Body of pancreas (tissue), 4 donors: ENCODE measurements at regions not wholly inside any gene's neighbourhood (a gene's known extent, or its start where the extent isn't known, plus 50 kb on each side); places are given as distances from the start of the nearest gene placed in this dataset.
A peak's percentile ranks its signal among the peaks of the same experiment; 100 is the strongest.

Experiments used
- ATAC-seq: fragments of 150-250 bp; one replicate; pipeline ENCODE4 v1.9.1; 2016
- DNase-seq, 4 donors: peaks; one replicate each; pipeline ENCODE4 v3.0.0-alpha.2; 2019
- H3K27ac ChIP-seq, 4 donors: fragments of 200-600 bp; sonication (generic); 1 replicate in 3 of 4; 2 replicates in 1 of 4; pipeline versions ENCODE4 v1.5.1 to v1.6.1; 2016 to 2019; ENCODE audit warnings: mild to moderate bottlenecking in 1 of 4, mixed read lengths in 1 of 4, moderate library complexity in 1 of 4
- H3K27me3 ChIP-seq, 2 donors: fragments of 200-600 bp; sonication (generic); one replicate each; pipeline ENCODE4 v1.6.0; 2016; ENCODE audit warnings: mild to moderate bottlenecking in 1 of 2
- H3K36me3 ChIP-seq, 2 donors: fragments of 200-600 bp; sonication (generic); replicated peaks in 1 of 2; 2 replicates each; pipeline ENCODE4 v1.5.1; 2016; ENCODE audit warnings: low read depth in 2 of 2; ENCODE audit not compliant: insufficient read depth in 1 of 2
- H3K4me1 ChIP-seq: fragments of 200-600 bp; sonication (generic); one replicate; pipeline ENCODE4 v1.6.0; 2016
- H3K4me3 ChIP-seq, 2 donors: fragments of 200-600 bp; sonication (generic); 1 replicate in 1 of 2; 2 replicates in 1 of 2; pipeline ENCODE4 v1.5.1; 2016 to 2019
- H3K9me3 ChIP-seq, 3 donors: fragments of 200-600 bp; sonication (generic); 1 replicate in 2 of 3; 2 replicates in 1 of 3; pipeline ENCODE4 v1.5.1; 2016
- CTCF ChIP-seq, 7 experiments: fragments of 450-650 bp in 4 of 7; fragments of 200-600 bp in 3 of 7; sonication (generic) in 3 of 7; IDR thresholded peaks; one replicate each; pipeline ENCODE4 v1.5.1; 2016 to 2019; ENCODE audit warnings: antibody characterized with exemption in 7 of 7
- POLR2A ChIP-seq, 3 donors: fragments of 450-650 bp; IDR thresholded peaks; one replicate each; pipeline ENCODE4 v1.6.1; 2016; ENCODE audit warnings: antibody characterized with exemption in 3 of 3, mild to moderate bottlenecking in 2 of 3
- WGBS, 2 donors: methylation state at CpG; one replicate each; pipeline ENCODE4 v1.1.5; 2017; 5-methylcytosine and 5-hydroxymethylcytosine counted together
- intact Hi-C: fragments of 100-400 bp; cut with DNase I; formaldehyde crosslinking; loops from one replicate; pipeline ENCODE4 v1.15.1; 2023

DNA sequence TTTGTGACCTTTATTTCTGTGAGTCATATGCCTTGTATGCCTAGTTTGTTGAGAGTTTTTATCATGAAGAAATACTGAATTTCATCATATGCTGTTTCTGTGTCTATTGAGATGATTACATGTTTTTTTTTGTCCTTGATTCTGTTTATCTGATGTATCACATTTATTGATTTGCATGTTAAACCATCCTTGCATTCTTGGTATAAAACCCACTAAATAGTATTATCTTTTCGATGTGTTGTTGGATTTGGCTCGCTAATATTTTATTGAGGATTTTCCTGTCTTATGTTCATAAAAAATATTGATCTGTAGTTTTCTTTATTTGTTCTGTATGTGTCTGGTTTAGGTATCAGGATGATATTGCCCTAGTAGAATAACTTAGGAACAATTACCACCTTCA lies 164.7 kb upstream of the CHRM3 start:
- Histone ChIP-seq H3K27me3 (no peaks in the 10 kb centered on the region), H3K27ac (no peak overlapping the region), H3K4me3 (no peak overlapping the region), H3K4me1 (no peaks in the 10 kb centered on the region), H3K36me3 (no peaks in the 10 kb centered on the region), H3K9me3 (peaks cover 0 to 10% (median 0%) of the 10 kb centered on the region in 3 donors)
- TF ChIP-seq POLR2A (IDR thresholded peaks at IDR 0.05), result no peak
- TF ChIP-seq CTCF (IDR thresholded peaks at IDR 0.05), result no peak
- WGBS, 2 donors, result 88 to 95% methylated on average over 2 of the region's 2 CpGs
- ATAC-seq (no peak), DNase-seq (no peak)
- intact Hi-C loops, result no loop called here

GRCh38 chr1:239219679-239220078 lies 166.7 kb upstream of the CHRM3 start:
- Histone ChIP-seq H3K36me3 (no peaks in the 10 kb centered on the region), H3K4me3 (no peak overlapping the region), H3K4me1 (no peaks in the 10 kb centered on the region), H3K9me3 (peaks cover 0 to 10% (median 0%) of the 10 kb centered on the region in 3 donors), H3K27me3 (no peaks in the 10 kb centered on the region), H3K27ac (no peak overlapping the region)
- WGBS, 2 donors, result 85 to 86% methylated on average over 2 of the region's 2 CpGs
- intact Hi-C loops, result no loop called here
- no peak for ATAC-seq
- TF ChIP-seq CTCF (IDR thresholded peaks at IDR 0.05) (no peak), POLR2A (IDR thresholded peaks at IDR 0.05) (no peak)
- no peak for DNase-seq

DNA sequence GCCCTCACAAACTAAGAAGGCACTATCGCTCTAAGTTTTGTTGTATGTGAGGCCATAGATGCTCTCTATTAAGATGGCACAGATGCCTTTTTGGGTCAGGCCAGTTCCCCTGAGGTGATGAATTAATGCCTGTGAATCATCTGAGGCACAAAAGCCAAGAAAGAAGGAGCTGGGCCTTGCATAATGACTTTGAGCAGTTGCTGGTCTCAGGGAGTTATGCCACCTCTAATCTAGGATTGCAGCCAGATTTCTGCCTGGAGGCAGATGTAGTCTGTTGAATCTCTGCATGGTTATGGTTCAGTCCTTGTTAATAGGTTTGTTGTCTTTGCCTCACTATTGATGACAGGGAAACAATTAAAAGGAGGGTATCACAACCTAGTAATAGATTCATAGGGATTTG lies 168.1 kb upstream of the CHRM3 start:
- WGBS, 2 donors, result 91 to 100% methylated on average over 1 of the region's 1 CpG
- intact Hi-C loops, result no loop called here
- H3K27me3 ChIP-seq, result no peaks in the 10 kb centered on the region
- H3K36me3 ChIP-seq, result no peaks in the 10 kb centered on the region
- ATAC-seq (no peak), DNase-seq (no peak)
- H3K9me3 ChIP-seq, result peaks cover 0 to 10% (median 0%) of the 10 kb centered on the region in 3 donors
- peaks cover 8% of the 10 kb centered on the region for H3K4me1 ChIP-seq
- H3K4me3 ChIP-seq, result no peak overlapping the region
- no peak overlapping the region for H3K27ac ChIP-seq
- no peak for TF ChIP-seq CTCF (IDR thresholded peaks at IDR 0.05)
- no peak for TF ChIP-seq POLR2A (IDR thresholded peaks at IDR 0.05)

- H3K4me1 ChIP-seq, result peaks cover 22% of the 10 kb centered on the region
- H3K27ac ChIP-seq, result peak overlapping the region; percentile 39 to 77 (median 64)
- H3K4me3 ChIP-seq, result no peak overlapping the region
- TF ChIP-seq POLR2A (IDR thresholded peaks at IDR 0.05) (peak in 2 of 3 donors; percentile 15 to 28), CTCF (IDR thresholded peaks at IDR 0.05) (no peak)
- no peaks in the 10 kb centered on the region for H3K27me3 ChIP-seq
- DNase-seq (peak; percentile 73 to 92 (median 76)), ATAC-seq (peak; percentile 99)
- 9 to 18% methylated on average over 10 of the region's 10 CpGs for WGBS, 2 donors
- intact Hi-C loops, result no loop called here
- H3K36me3 ChIP-seq, result no peaks in the 10 kb centered on the region
- no peaks in the 10 kb centered on the region for H3K9me3 ChIP-seq
Observed at GRCh38 chr1:239212811-239213220, 173.6 kb upstream of the CHRM3 start.

DNA sequence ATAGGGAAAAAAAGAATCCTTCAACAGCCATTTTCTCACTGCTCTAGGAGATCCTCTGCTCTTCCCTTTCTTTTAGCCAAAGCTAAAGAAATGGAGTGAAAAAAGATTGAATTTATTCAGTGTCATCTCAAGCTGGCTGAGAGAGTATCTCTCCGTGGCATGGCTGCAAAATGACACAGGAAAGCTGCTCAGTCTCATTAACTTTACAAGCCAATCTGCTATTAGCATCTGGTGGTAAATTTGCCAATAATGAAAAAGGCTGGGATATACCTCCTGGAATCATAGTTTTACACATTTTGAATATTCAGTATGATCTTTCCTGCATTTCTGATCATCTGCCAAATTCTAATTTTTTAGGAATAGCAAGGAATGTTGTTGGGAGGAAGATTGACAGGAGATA lies 176.8 kb upstream of the CHRM3 start:
- H3K36me3 ChIP-seq, result no peaks in the 10 kb centered on the region
- TF ChIP-seq CTCF (IDR thresholded peaks at IDR 0.05) (no peak), POLR2A (IDR thresholded peaks at IDR 0.05) (no peak)
- no peaks in the 10 kb centered on the region for H3K27me3 ChIP-seq
- peaks cover 22% of the 10 kb centered on the region for H3K4me1 ChIP-seq
- intact Hi-C loops, result no loop called here
- WGBS, 2 donors, result 83 to 100% methylated on average over 1 of the region's 1 CpG
- DNase-seq, result no peak
- H3K4me3 ChIP-seq, result no peak overlapping the region
- no peak overlapping the region for H3K27ac ChIP-seq
- ATAC-seq, result no peak
- no peaks in the 10 kb centered on the region for H3K9me3 ChIP-seq
